ENCODE measurements at regions not wholly inside any gene's neighbourhood (a gene's known extent, or its start where the extent isn't known, plus 50 kb on each side); places are given as distances from the start of the nearest gene placed in this dataset.

DNA sequence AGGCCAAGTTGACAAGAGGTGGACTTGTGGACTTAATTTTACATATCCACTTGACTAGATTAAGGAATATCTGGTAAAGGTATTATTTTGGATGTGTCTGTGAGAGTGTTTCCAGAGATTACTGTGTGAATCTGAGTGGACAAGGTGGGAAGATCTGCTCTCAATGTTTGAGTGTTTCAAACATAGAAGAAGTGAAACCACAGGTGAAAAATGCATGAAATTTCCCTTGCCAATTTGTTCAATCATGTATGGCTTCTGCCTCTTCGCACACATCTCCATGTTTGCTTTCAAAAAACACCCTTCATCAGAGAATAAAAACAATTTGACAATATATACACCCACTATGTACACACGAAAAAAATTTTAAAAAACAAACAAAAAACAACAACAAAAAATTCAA, 152.7 kb downstream of the SALL1 start:
- Histone ChIP-seq H3K4me3 (no peak overlapping the region), H3K36me3 (no peaks in the 10 kb centered on the region), H3K4me1 (no peaks in the 10 kb centered on the region), H3K27ac (no peak overlapping the region), H3K9me3 (no peaks in the 10 kb centered on the region), H3K27me3 (peaks cover 0 to 8% (median 0%) of the 10 kb centered on the region in 9 donors)
- 78 to 81% (median 79%) methylated on average over 2 of the region's 2 CpGs for WGBS, 4 donors
- ATAC-seq (no peak), DNase-seq (no peak)
- TF ChIP-seq CTCF (IDR thresholded peaks at IDR 0.05), result no peak
- intact Hi-C loops (cut with DNase I), result no loop called here

- peaks cover 0 to 8% (median 0%) of the 10 kb centered on the region in 9 donors for H3K27me3 ChIP-seq
- ATAC-seq (no peak), DNase-seq (no peak)
- no peak overlapping the region for H3K4me3 ChIP-seq
- H3K4me1 ChIP-seq, result no peaks in the 10 kb centered on the region
- no peak overlapping the region for H3K27ac ChIP-seq
- TF ChIP-seq CTCF (IDR thresholded peaks at IDR 0.05) (no peak), POLR2A (IDR thresholded peaks at IDR 0.05) (no peak)
- WGBS, 4 donors, result 68 to 77% (median 71%) methylated on average over 6 of the region's 6 CpGs
- no peaks in the 10 kb centered on the region for H3K36me3 ChIP-seq
- intact Hi-C loops (cut with DNase I), result no loop called here
- H3K9me3 ChIP-seq, result no peaks in the 10 kb centered on the region
Observed at GRCh38 chr16:50997679-50998078, 153.4 kb downstream of the SALL1 start.

- no peaks in the 10 kb centered on the region for H3K9me3 ChIP-seq
- H3K4me1 ChIP-seq, result no peaks in the 10 kb centered on the region
Observed at GRCh38 chr16:50996830-50997186, 154.3 kb downstream of the SALL1 start.

DNA sequence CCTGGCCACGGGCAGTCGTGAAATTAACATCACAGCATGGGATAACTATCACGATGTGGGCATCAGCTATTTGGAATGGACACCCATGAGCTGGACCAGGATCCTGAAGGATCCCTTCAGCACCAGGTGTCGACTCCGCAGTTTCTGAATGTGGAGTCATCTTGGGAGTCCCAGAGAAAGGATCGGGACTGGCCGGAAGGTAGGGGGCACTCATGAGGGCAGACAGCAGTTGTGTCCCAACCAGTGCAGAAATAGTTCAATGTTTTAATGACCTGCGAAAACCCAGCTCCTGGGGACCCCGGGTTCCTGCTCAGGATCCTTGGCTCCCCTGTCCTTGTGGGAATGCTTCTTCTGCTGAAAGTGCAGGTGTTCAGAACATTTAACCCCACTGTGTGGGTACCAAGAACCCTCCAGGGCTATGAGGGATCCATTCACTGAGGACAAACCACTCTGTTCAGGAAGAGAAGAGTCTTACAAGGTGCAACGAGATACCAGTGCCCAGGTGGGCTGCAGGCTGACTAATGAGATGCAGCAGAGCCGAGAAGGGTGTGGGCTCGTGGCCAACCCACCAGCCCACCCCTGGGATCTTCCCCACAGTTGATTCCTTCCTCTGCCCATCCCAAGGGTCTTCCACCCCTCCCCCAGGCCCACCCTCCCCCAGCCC, 154.8 kb downstream of the SALL1 start:
- 76 to 81% (median 79%) methylated on average over 12 of the region's 12 CpGs for WGBS, 4 donors

More at GRCh38 chr16:50996830-50997186, 154.3 kb downstream of the SALL1 start:
- Histone ChIP-seq H3K36me3 (no peaks in the 10 kb centered on the region), H3K4me3 (no peak overlapping the region), H3K27me3 (peaks cover 0 to 8% (median 0%) of the 10 kb centered on the region in 9 donors), H3K27ac (no peak overlapping the region)
- no peak for ATAC-seq
- 42 to 50% (median 47%) methylated on average over 4 of the region's 4 CpGs for WGBS, 4 donors
- intact Hi-C loops (cut with DNase I), result no loop called here
- no peak for TF ChIP-seq CTCF (IDR thresholded peaks at IDR 0.05)
- no peak for TF ChIP-seq POLR2A (IDR thresholded peaks at IDR 0.05)
- DNase-seq, result no peak

More for the DNA sequence above, 154.8 kb downstream of the SALL1 start:
- Histone ChIP-seq H3K27ac (no peak overlapping the region), H3K4me1 (no peaks in the 10 kb centered on the region), H3K4me3 (no peak overlapping the region), H3K36me3 (no peaks in the 10 kb centered on the region), H3K27me3 (peaks cover 0 to 7% (median 0%) of the 10 kb centered on the region in 9 donors), H3K9me3 (no peaks in the 10 kb centered on the region)
- DNase-seq (no peak), ATAC-seq (no peak)
- intact Hi-C loops (cut with DNase I), result no loop called here
- no peak for TF ChIP-seq POLR2A (IDR thresholded peaks at IDR 0.05)
- no peak for TF ChIP-seq CTCF (IDR thresholded peaks at IDR 0.05)

Measured in heart left ventricle (tissue), 16 donors.